ENCODE measurements at regions not wholly inside any gene's neighbourhood (a gene's known extent, or its start where the extent isn't known, plus 50 kb on each side); places are given as distances from the start of the nearest gene placed in this dataset.

GRCh38 chr5:175045820-175046219 is 321.4 kb downstream of the MSX2 start:
- no TSS peak for BruUV-seq (replicated peaks)
- Histone ChIP-seq H3K9me3 (ENCODE audit: low read depth, low read length, poor library complexity, severe bottlenecking) (no peaks in the 10 kb centered on the region), H3K27me3 (replicated peaks; ENCODE audit: insufficient read depth, low read depth, low read length, poor library complexity) (no peaks in the 10 kb centered on the region), H3K36me3 (ENCODE audit: insufficient read depth, low read length, poor library complexity, severe bottlenecking) (no peaks in the 10 kb centered on the region), H3K27ac (ENCODE audit: low read depth, low read length, poor library complexity, severe bottlenecking) (no peak overlapping the region), H3K4me1 (ENCODE audit: insufficient read depth, low read length, poor library complexity, severe bottlenecking) (no peaks in the 10 kb centered on the region), H3K4me3 (ENCODE audit: low read depth, low read length, poor library complexity, severe bottlenecking) (no peak overlapping the region)
- TF ChIP-seq EZH2 (IDR thresholded peaks at IDR 0.05; ENCODE audit: borderline replicate concordance, low read depth, low read length, poor library complexity, severe bottlenecking) (no peak), CTCF (conservative IDR thresholded peaks at IDR 0.05; ENCODE audit: low read depth, low read length) (no peak)
- no peak for DNase-seq (ENCODE audit: low spot score)
- CTCF ChIA-PET = no interaction called here
- POLR2A ChIA-PET (ENCODE audit: low non-redundant PET) = no interaction called here
- intact Hi-C loops (cut with micrococcal nuclease; ENCODE audit: unreplicated experiment) = no loop called here

DNA sequence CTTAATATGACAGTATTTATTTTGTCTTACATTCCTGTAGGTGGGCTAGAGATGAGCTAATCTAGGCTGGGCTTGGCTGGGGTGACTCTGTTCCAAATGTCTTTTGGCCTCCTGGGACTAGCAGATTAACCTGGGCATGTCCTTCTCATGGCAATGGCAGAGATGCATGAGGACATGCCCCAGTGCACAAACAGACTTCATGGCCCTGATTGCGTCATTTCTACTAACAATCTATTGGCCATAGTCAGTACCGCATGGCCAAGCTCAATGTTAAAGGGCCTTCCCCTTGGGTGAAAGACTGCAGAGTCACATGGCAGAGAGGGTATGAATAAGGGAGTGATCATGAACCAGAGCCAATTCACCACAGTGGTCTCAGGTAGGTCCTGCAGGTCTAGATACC is 313.4 kb downstream of the MSX2 start:
- BruUV-seq (replicated peaks) = no TSS peak
- Histone ChIP-seq H3K4me1 (ENCODE audit: insufficient read depth, low read length, poor library complexity, severe bottlenecking) (no peaks in the 10 kb centered on the region), H3K36me3 (ENCODE audit: insufficient read depth, low read length, poor library complexity, severe bottlenecking) (no peaks in the 10 kb centered on the region), H3K4me3 (ENCODE audit: low read depth, low read length, poor library complexity, severe bottlenecking) (no peak overlapping the region), H3K27me3 (replicated peaks; ENCODE audit: insufficient read depth, low read depth, low read length, poor library complexity) (no peaks in the 10 kb centered on the region), H3K27ac (ENCODE audit: low read depth, low read length, poor library complexity, severe bottlenecking) (no peak overlapping the region), H3K9me3 (ENCODE audit: low read depth, low read length, poor library complexity, severe bottlenecking) (no peaks in the 10 kb centered on the region)
- TF ChIP-seq EZH2 (IDR thresholded peaks at IDR 0.05; ENCODE audit: borderline replicate concordance, low read depth, low read length, poor library complexity, severe bottlenecking) (no peak), CTCF (conservative IDR thresholded peaks at IDR 0.05; ENCODE audit: low read depth, low read length) (no peak)
- ChIA-PET CTCF (no interaction called here), POLR2A (ENCODE audit: low non-redundant PET) (no interaction called here)
- DNase-seq (ENCODE audit: low spot score) = no peak
- intact Hi-C loops (cut with micrococcal nuclease; ENCODE audit: unreplicated experiment) = no loop called here

DNA sequence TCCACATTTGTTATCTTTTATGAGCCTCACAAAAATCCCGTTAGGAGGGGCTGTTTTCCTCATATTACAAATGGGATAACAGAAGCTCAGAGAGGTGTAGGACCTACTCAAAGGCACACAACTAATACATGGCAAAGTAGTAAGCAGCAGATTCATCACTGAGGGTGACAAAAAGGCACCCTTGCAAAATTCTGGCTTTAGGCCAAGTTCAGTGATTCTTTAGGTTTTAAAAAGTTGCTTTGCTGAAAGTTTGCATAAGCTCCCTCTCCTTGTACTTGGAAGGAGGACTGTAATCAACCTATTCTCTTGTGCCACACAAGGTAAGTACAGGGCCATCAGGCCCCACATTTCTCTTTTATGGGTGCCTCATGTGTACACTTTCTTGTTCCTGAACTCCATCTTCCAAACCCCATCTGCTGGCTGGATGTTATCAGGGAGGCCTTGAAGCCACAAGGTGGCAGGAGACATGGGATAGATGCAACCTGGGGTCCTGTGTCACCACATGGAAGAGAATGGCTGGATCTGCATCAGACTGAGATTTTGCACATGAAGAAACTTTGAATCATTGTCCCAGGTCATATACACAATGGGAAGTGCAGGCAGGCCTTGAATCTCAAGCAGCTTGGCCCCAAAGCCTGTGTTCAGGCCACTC is 311.6 kb downstream of the MSX2 start:
- intact Hi-C loops (cut with micrococcal nuclease; ENCODE audit: unreplicated experiment) = no loop called here
- CTCF ChIA-PET = no interaction called here
- Histone ChIP-seq H3K4me1 (ENCODE audit: insufficient read depth, low read length, poor library complexity, severe bottlenecking) (no peaks in the 10 kb centered on the region), H3K4me3 (ENCODE audit: low read depth, low read length, poor library complexity, severe bottlenecking) (no peak overlapping the region), H3K27ac (ENCODE audit: low read depth, low read length, poor library complexity, severe bottlenecking) (no peak overlapping the region), H3K27me3 (replicated peaks; ENCODE audit: insufficient read depth, low read depth, low read length, poor library complexity) (no peaks in the 10 kb centered on the region), H3K9me3 (ENCODE audit: low read depth, low read length, poor library complexity, severe bottlenecking) (no peaks in the 10 kb centered on the region), H3K36me3 (ENCODE audit: insufficient read depth, low read length, poor library complexity, severe bottlenecking) (no peaks in the 10 kb centered on the region)
- no peak for DNase-seq (ENCODE audit: low spot score)
- TF ChIP-seq EZH2 (IDR thresholded peaks at IDR 0.05; ENCODE audit: borderline replicate concordance, low read depth, low read length, poor library complexity, severe bottlenecking) = no peak
- no peak for TF ChIP-seq CTCF (conservative IDR thresholded peaks at IDR 0.05; ENCODE audit: low read depth, low read length)
- POLR2A ChIA-PET (ENCODE audit: low non-redundant PET) = no interaction called here
- no TSS peak for BruUV-seq (replicated peaks)

Data from A673 (cell line).